Anterior cingulate cortex (tissue), 58 donors: ENCODE measurements at regions not wholly inside any gene's neighbourhood (a gene's known extent, or its start where the extent isn't known, plus 50 kb on each side); places are given as distances from the start of the nearest gene placed in this dataset.
"Not testable (repeated sequence)": the region's sequence is repeated elsewhere in the genome, so short reads cannot be mapped to it uniquely, and the experiment has no call there.

Source experiments
- DNase-seq, 58 donors: peaks; one replicate each; lab custom pipeline; 2025; lab: John Stamatoyannopoulos, UW

GRCh38 chr1:5151511-5151910 is 497.1 kb downstream of the AJAP1 start:
- DNase-seq, result peak in 25 of 58 donors; percentile 0 to 53 (median 9)

DNA sequence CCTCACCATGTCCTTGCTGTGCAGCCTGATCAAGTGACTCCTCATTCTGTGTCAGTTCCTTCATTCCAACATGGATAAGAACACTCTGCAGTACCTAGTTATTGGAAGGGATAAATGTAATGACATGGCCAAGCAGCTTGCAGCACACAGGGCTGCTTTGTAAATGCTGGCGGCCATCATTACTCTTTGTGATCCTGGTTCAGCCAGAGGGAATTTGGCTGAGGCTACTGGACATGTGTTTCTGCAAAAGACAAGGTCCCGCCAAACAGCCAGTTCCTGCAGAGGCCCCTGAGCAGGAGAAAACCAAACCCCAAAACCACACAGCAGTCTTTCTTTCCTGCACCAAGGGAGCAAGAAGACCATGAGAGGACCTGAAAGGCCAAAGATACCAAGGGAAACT is 495.8 kb downstream of the AJAP1 start:
- no peak for DNase-seq

GRCh38 chr1:5147806-5148205 is 493.4 kb downstream of the AJAP1 start:
- peak in 2 of 58 donors; percentile 42 to 44 for DNase-seq

DNA sequence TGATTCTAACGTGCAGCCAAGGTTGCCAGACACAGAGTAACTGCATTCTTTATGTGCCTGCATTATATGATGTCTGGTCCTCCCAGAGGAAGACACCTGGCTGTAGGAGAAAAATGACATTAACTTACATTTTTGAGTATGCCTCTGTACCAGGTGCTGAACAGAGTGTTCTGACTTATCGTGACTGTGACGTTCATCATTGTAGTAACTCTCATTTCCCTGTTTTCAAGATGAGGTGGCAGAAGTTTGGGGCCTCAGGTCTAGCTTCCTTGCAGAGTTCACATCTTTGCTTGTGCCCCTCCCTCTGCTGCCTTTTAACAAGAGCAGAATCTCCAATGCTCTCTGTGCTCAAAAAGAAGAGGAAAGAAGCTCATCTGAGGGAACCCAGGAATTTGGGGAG is 488.0 kb downstream of the AJAP1 start:
- DNase-seq, result no peak

GRCh38 chr1:5141750-5142149 is 487.3 kb downstream of the AJAP1 start:
- no peak for DNase-seq

GRCh38 chr1:5140962-5141361 is 486.6 kb downstream of the AJAP1 start:
- DNase-seq, result no peak

GRCh38 chr1:5140136-5140535 is 485.7 kb downstream of the AJAP1 start:
- DNase-seq, result no peak

DNA sequence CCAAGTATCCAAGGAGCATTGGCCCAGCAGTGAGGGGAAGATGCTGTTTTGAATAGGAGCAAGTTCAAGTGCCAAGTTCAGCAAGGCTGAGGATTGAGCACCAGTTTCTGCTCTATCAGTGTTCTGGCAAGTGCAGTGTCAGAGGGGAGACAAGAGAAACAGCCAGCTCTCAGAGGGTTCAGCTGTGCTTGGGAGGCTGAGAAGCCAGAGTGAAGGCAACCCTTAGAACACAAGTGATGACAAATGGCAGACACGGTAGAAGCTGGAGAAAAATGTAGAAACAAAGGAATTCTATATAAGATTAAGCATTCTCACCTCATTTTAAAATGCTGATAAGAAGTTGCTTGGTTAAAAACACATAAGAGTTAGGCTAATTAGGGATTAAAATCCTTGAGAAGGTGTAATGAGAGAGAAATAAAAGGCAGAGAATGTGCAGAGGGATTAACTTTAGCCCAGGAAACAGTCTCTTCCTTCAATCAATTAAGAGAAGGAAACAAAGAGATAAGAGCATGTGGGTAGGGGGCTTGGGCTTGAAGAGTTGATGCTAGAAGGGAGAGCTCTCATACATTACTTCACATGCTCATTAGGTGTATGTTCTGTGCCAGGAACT is 475.4 kb downstream of the AJAP1 start:
- no peak for DNase-seq

- no peak for DNase-seq
Measured at GRCh38 chr1:5125208-5125607, 470.8 kb downstream of the AJAP1 start.

GRCh38 chr1:5120559-5120958 is 466.1 kb downstream of the AJAP1 start:
- DNase-seq, result no peak

- no peak for DNase-seq
Measured at GRCh38 chr1:5119366-5120234, 465.2 kb downstream of the AJAP1 start.

DNA sequence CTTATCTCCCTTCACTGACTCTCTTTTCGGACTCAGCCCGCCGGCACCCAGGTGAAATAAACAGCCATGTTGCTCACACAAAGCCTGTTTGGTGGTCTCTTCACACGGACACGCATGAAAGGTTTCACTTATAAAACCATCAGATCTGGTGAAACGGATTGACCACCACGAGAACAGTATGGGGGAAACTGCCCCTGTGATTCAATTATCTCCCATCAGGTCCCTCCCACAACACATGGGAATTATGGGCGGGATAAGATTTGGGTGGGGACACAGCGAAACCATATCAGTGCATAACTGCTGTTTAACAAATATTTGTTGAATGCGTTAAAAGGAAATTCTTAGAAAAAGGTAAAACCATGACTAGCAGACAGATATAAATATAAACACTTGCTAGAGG is 464.4 kb downstream of the AJAP1 start:
- DNase-seq, result not testable (repeated sequence)

GRCh38 chr1:5118292-5118691 is 463.9 kb downstream of the AJAP1 start:
- DNase-seq, result not testable (repeated sequence)

DNA sequence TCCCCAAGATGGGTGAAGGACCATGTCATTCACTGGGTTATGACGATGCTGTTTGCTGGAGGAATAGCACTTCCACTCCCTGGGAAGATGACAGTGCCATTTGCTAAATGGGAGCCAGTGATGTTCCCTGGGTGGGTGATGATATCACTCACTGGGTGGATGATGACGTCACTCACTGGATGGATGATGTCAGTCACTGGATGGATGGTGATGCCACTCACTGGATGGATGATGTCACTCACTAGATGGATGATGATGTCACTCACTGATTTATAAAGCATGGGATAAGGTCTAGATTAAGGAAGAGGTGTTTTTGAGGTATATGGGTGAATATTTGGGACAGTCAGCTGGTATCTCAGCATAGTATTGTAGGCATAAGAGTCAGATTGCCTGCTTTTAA is 457.2 kb downstream of the AJAP1 start:
- DNase-seq, result no peak

DNA sequence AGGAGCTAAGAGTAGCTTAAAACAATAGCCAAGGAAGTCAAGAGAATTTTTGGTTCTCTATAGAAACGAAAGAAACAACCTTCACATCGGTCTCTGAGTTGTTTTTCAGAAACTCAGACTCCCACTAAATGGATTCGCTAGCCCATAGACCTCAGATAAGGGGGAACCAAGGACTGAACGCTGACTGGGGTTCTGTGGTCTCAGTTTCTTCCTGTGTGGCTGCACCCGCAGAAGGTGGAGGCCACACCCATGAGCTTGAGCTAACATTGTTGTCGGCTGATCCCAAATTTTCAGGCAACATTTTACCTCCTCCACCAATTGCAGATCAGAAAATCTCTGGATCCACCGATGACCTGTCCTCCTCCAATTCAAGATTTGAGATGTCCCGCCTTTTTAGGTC is 456.1 kb downstream of the AJAP1 start:
- no peak for DNase-seq

- no peak for DNase-seq
Measured at GRCh38 chr1:5109633-5110032, 455.2 kb downstream of the AJAP1 start.

- no peak for DNase-seq
Measured at GRCh38 chr1:5108740-5109139, 454.3 kb downstream of the AJAP1 start.

GRCh38 chr1:5105744-5106143 is 451.3 kb downstream of the AJAP1 start:
- DNase-seq, result no peak

DNA sequence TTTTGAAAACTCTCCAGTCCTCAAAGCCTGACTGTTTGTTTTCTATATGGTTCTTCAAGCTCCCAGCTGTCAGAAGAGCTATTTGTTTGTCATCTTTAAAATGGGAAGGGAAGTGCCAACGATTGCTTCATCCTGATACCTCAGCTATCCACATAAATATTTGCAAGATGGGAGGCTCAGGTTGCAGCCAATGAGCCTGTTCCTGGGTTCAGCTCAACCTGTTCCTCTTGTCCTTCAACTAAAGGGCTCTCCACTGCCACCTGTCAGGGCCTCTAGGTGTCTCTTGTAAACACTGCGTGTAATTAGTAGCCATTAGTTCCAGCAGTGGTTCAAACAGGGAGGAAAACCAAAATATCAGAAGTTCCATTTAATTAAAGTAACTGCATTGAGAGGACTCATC is 445.1 kb downstream of the AJAP1 start:
- DNase-seq, result no peak

DNA sequence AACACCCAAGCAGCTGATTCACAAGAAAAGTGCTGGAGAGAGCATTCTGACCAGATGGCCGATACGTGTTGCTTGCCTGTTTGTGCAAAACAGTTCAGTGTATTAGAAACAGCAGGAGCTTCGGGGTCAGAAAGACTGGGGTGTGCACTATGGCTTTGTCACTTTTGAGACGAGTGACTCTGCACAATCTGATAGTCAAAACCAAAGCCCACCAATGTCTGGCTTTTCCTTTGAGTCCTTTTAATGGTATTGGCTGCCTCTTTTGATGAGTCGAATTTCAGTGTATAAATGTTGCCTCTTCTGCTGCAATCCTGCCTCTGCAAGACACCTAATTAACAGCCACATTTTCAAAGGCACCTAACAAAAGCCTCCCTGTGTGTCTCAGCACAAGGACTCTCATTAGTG is 444.6 kb downstream of the AJAP1 start:
- peak in 3 of 58 donors; percentile 2 to 18 (median 15) for DNase-seq

GRCh38 chr1:5093042-5093441 is 438.6 kb downstream of the AJAP1 start:
- DNase-seq, result no peak

DNA sequence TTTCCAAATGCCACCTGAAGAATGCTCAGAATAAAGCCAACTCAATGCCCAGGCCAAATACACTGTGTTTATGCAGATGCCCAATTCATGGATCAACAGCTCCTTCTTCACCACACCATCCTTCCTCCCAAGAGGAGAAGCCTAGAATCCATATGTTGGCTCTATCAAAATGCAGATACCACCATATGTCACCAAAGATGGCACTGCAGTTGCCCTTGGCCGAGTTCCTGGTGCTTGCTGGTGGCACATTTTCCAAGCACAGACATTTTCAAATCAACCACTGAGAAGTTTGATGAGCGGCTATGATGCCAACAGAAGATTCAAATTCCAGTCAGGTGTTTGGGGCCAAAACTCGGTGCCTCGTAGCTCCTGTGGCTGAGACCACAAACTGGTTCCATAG is 430.3 kb downstream of the AJAP1 start:
- DNase-seq, result no peak
